ENCODE measurements at regions not wholly inside any gene's neighbourhood (a gene's known extent, or its start where the extent isn't known, plus 50 kb on each side); places are given as distances from the start of the nearest gene placed in this dataset.

- Histone ChIP-seq H3K27me3 (replicated peaks; ENCODE audit: control insufficient read depth, insufficient read depth, low read length) (no peaks in the 10 kb centered on the region), H3K4me3 (replicated peaks; ENCODE audit: low read depth, low read length) (no peak overlapping the region), H3K36me3 (ENCODE audit: control insufficient read depth, insufficient read depth, low read length) (no peaks in the 10 kb centered on the region)
- no peak for DNase-seq (ENCODE audit: extremely low read depth, insufficient read length)
- TF ChIP-seq, protein P1, sequence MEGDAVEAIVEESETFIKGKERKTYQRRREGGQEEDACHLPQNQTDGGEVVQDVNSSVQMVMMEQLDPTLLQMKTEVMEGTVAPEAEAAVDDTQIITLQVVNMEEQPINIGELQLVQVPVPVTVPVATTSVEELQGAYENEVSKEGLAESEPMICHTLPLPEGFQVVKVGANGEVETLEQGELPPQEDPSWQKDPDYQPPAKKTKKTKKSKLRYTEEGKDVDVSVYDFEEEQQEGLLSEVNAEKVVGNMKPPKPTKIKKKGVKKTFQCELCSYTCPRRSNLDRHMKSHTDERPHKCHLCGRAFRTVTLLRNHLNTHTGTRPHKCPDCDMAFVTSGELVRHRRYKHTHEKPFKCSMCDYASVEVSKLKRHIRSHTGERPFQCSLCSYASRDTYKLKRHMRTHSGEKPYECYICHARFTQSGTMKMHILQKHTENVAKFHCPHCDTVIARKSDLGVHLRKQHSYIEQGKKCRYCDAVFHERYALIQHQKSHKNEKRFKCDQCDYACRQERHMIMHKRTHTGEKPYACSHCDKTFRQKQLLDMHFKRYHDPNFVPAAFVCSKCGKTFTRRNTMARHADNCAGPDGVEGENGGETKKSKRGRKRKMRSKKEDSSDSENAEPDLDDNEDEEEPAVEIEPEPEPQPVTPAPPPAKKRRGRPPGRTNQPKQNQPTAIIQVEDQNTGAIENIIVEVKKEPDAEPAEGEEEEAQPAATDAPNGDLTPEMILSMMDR (IDR thresholded peaks at IDR 0.05; ENCODE audit: insufficient read depth, low read length, poor library complexity, severe bottlenecking) = no peak
These were observed 150.3 kb downstream of the OTOR start for GRCh38 chr20:16898433-16898832.

GRCh38 chr20:16902662-16903061 is 154.5 kb downstream of the OTOR start:
- Histone ChIP-seq H3K27me3 (replicated peaks; ENCODE audit: control insufficient read depth, insufficient read depth, low read length) (no peaks in the 10 kb centered on the region), H3K36me3 (ENCODE audit: control insufficient read depth, insufficient read depth, low read length) (no peaks in the 10 kb centered on the region), H3K4me3 (replicated peaks; ENCODE audit: low read depth, low read length) (no peak overlapping the region)
- no peak for DNase-seq (ENCODE audit: extremely low read depth, insufficient read length)
- TF ChIP-seq, protein P1 (IDR thresholded peaks at IDR 0.05; ENCODE audit: insufficient read depth, low read length, poor library complexity, severe bottlenecking) = no peak

- Histone ChIP-seq H3K36me3 (ENCODE audit: control insufficient read depth, insufficient read depth, low read length) (no peaks in the 10 kb centered on the region), H3K27me3 (replicated peaks; ENCODE audit: control insufficient read depth, insufficient read depth, low read length) (no peaks in the 10 kb centered on the region), H3K4me3 (replicated peaks; ENCODE audit: low read depth, low read length) (no peak overlapping the region)
- TF ChIP-seq, protein P1 (IDR thresholded peaks at IDR 0.05; ENCODE audit: insufficient read depth, low read length, poor library complexity, severe bottlenecking) = peak; percentile 20
- DNase-seq (ENCODE audit: extremely low read depth, insufficient read length) = no peak
These were observed 156.6 kb downstream of the OTOR start for GRCh38 chr20:16904751-16905150.

DNA sequence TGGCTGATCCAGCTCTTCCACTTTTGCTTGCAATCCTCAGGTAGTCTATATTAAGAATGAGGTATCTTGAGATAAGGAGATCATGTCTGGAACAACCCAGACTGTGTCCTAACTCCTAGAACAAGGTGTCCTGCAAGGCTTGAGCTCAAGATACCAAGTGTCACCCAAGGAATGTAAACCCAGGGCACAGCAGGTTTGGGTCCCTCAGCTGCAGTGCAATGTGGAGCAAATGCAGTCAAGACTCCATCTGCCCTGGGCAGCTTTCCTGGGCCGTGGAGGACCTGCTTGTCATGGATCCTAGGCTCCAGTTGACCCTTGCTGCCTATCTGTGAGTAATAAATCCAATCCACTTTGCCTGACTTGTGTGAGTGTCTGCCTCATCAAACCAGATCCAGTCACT is 166.1 kb downstream of the OTOR start:
- H3K27me3 ChIP-seq (replicated peaks; ENCODE audit: control insufficient read depth, insufficient read depth, low read length) = no peaks in the 10 kb centered on the region
- no peaks in the 10 kb centered on the region for H3K36me3 ChIP-seq (ENCODE audit: control insufficient read depth, insufficient read depth, low read length)
- DNase-seq (ENCODE audit: extremely low read depth, insufficient read length) = no peak
- H3K4me3 ChIP-seq (replicated peaks; ENCODE audit: low read depth, low read length) = no peak overlapping the region
- TF ChIP-seq, protein P1 (IDR thresholded peaks at IDR 0.05; ENCODE audit: insufficient read depth, low read length, poor library complexity, severe bottlenecking) = no peak

GRCh38 chr20:16916165-16916564 is 168.0 kb downstream of the OTOR start:
- TF ChIP-seq, protein P1 (IDR thresholded peaks at IDR 0.05; ENCODE audit: insufficient read depth, low read length, poor library complexity, severe bottlenecking) = no peak
- no peaks in the 10 kb centered on the region for H3K36me3 ChIP-seq (ENCODE audit: control insufficient read depth, insufficient read depth, low read length)
- DNase-seq (ENCODE audit: extremely low read depth, insufficient read length) = no peak
- no peaks in the 10 kb centered on the region for H3K27me3 ChIP-seq (replicated peaks; ENCODE audit: control insufficient read depth, insufficient read depth, low read length)
- H3K4me3 ChIP-seq (replicated peaks; ENCODE audit: low read depth, low read length) = no peak overlapping the region

DNA sequence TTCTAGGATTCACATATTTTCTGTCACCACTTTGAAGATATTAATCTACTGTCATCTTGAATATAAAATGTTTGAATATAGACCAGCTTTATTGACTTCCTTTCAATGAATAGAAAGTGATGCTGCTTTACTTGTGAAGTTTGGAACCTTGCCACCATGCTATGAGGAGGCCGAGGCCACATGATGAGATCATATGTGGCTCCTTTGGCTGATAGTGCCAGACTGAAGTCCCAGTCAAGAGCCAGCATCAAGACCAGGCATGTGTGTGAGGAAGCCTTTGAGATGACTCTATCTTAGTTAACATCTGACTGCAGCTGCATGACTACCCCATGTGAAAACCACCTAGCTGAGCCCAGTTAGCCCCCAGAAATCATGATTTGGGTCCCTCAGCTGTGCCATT is 169.5 kb downstream of the OTOR start:
- TF ChIP-seq, protein P1 (IDR thresholded peaks at IDR 0.05; ENCODE audit: insufficient read depth, low read length, poor library complexity, severe bottlenecking) = no peak
- DNase-seq (ENCODE audit: extremely low read depth, insufficient read length) = no peak
- Histone ChIP-seq H3K4me3 (replicated peaks; ENCODE audit: low read depth, low read length) (no peak overlapping the region), H3K36me3 (ENCODE audit: control insufficient read depth, insufficient read depth, low read length) (no peaks in the 10 kb centered on the region), H3K27me3 (replicated peaks; ENCODE audit: control insufficient read depth, insufficient read depth, low read length) (no peaks in the 10 kb centered on the region)

All from GM06990 (cell line).